ENCODE measurements at regions not wholly inside any gene's neighbourhood (a gene's known extent, or its start where the extent isn't known, plus 50 kb on each side); places are given as distances from the start of the nearest gene placed in this dataset.

- CTCF ChIA-PET = no interaction called here
- WGBS (ENCODE audit: low lambda C conversion rate) = 6% methylated on average over 4 of the region's 4 CpGs
Observed at GRCh38 chr12:107983756-107984472, 145.2 kb upstream of the WSCD2 start.

More at GRCh38 chr12:107983756-107984472, 145.2 kb upstream of the WSCD2 start:
- Histone ChIP-seq H3K36me3 (replicated peaks in 1 of 2; ENCODE audit: control insufficient read depth in 1 of 2, insufficient read depth in 2 of 2, low read length in 1 of 2) (no peaks in the 10 kb centered on the region), H4K20me1 (ENCODE audit: insufficient read depth) (no peaks in the 10 kb centered on the region), H3K27me3 (ENCODE audit: insufficient read depth) (no peaks in the 10 kb centered on the region), H3K27ac (ENCODE audit: low read depth in 2 of 2, low read length in 1 of 2) (no peak overlapping the region), H3K4me3 (ENCODE audit: low read depth in 2 of 2, low read length in 1 of 2) (no peak overlapping the region), H3K9ac (no peak overlapping the region), H3K79me2 (ENCODE audit: insufficient read depth) (no peaks in the 10 kb centered on the region), H3K4me1 (ENCODE audit: control insufficient read depth in 1 of 2, insufficient read depth in 2 of 2, low read depth in 1 of 2, low read length in 1 of 2) (peaks cover 0 to 5% of the 10 kb centered on the region in 2 experiments; a peak in 1 of 4 replicates), H3K9me3 (no peaks in the 10 kb centered on the region), H3F3A (replicated peaks; ENCODE audit: insufficient read depth) (no peaks in the 10 kb centered on the region), H3K4me2 (no peak overlapping the region), H3K9me2 (no peaks in the 10 kb centered on the region), H2AFZ (ENCODE audit: low read depth) (no peak overlapping the region)
- POLR2A ChIA-PET = no interaction called here
- no peak for DNase-seq
- TF ChIP-seq EZH2phosphoT487 (IDR thresholded peaks at IDR 0.05; ENCODE audit: borderline replicate concordance, low read depth) = no peak
- no peak for TF ChIP-seq EP300 (IDR thresholded peaks at IDR 0.05; ENCODE audit: borderline replicate concordance in 1 of 2, low read depth in 1 of 2, low read length in 1 of 2)
- TF ChIP-seq PBX3 (IDR thresholded peaks at IDR 0.05) = no peak
- TF ChIP-seq RCOR1 (IDR thresholded peaks at IDR 0.05; ENCODE audit: low read length) = no peak
- TF ChIP-seq RFX5 (IDR thresholded peaks at IDR 0.05; ENCODE audit: low read length) = no peak
- TF ChIP-seq NRF1 (IDR thresholded peaks at IDR 0.05; ENCODE audit: low read depth, low read length) = no peak
- TF ChIP-seq TEAD4 (IDR thresholded peaks at IDR 0.05; ENCODE audit: borderline replicate concordance, insufficient read depth) = no peak
- no peak for TF ChIP-seq FOSL2 (IDR thresholded peaks at IDR 0.05; ENCODE audit: borderline replicate concordance, low read depth)
- no peak for TF ChIP-seq TAF1 (IDR thresholded peaks at IDR 0.05; ENCODE audit: borderline replicate concordance, low read depth, low read length)
- TF ChIP-seq RXRA (IDR thresholded peaks at IDR 0.05; ENCODE audit: borderline replicate concordance, low read depth) = no peak
- no peak for TF ChIP-seq MEF2A (IDR thresholded peaks at IDR 0.05; ENCODE audit: borderline replicate concordance, low read depth)
- TF ChIP-seq NFIC (IDR thresholded peaks at IDR 0.05; ENCODE audit: borderline replicate concordance) = no peak
- no peak for TF ChIP-seq GABPA (IDR thresholded peaks at IDR 0.05; ENCODE audit: low read depth)
- no peak for TF ChIP-seq CHD2 (IDR thresholded peaks at IDR 0.05; ENCODE audit: low read length, partially characterized antibody)
- TF ChIP-seq CTCF (IDR thresholded peaks at IDR 0.05) = no peak
- TF ChIP-seq MAX (IDR thresholded peaks at IDR 0.05; ENCODE audit: low read depth) = no peak
- no peak for TF ChIP-seq JUND (IDR thresholded peaks at IDR 0.05)
- TF ChIP-seq IRF3 (IDR thresholded peaks at IDR 0.05; ENCODE audit: low read depth, low read length) = no peak
- TF ChIP-seq POLR2AphosphoS5 (IDR thresholded peaks at IDR 0.05; ENCODE audit: low read depth, low read length) = no peak

Measured in SK-N-SH (cell line).